Neural progenitor cell (in vitro differentiated cells): ENCODE measurements at regions not wholly inside any gene's neighbourhood (a gene's known extent, or its start where the extent isn't known, plus 50 kb on each side); places are given as distances from the start of the nearest gene placed in this dataset.
A peak's percentile ranks its signal among the peaks of the same experiment; 100 is the strongest.
"Not testable (repeated sequence)": the region's sequence is repeated elsewhere in the genome, so short reads cannot be mapped to it uniquely, and the experiment has no call there.

Experiments
- DNase-seq: peaks from one replicate; pipeline ENCODE4 v3.0.0-alpha.2; 2016; ENCODE audit warnings: low spot score
- H2AFZ ChIP-seq: fragments of 200-600 bp; sonication (generic); replicated peaks from 2 replicates; pipeline ENCODE4 v1.6.1; 2016; ENCODE audit warnings: antibody characterized with exemption
- H3F3A ChIP-seq: fragments of 200-600 bp; sonication (generic); 2 replicates; pipeline ENCODE4 v1.6.1; 2016; ENCODE audit warnings: antibody characterized with exemption, low read depth
- H3K27ac ChIP-seq: fragments of 200-600 bp; sonication (generic); 2 replicates; pipeline ENCODE4 v1.5.1; 2016; ENCODE audit warnings: mild to moderate bottlenecking
- H3K27me3 ChIP-seq: fragments of 200-600 bp; sonication (generic); 2 replicates; pipeline ENCODE4 v1.6.1; 2016; ENCODE audit warnings: mild to moderate bottlenecking, moderate library complexity
- H3K36me3 ChIP-seq: fragments of 200-600 bp; sonication (generic); 2 replicates; pipeline ENCODE4 v1.5.1; 2016
- H3K4me1 ChIP-seq: fragments of 200-600 bp; sonication (generic); 2 replicates; pipeline ENCODE4 v1.6.1; 2016; ENCODE audit warnings: mixed run types
- H3K4me2 ChIP-seq: fragments of 200-600 bp; sonication (generic); 2 replicates; pipeline ENCODE4 v1.6.1; 2016
- H3K4me3 ChIP-seq: fragments of 200-600 bp; sonication (generic); 2 replicates; pipeline ENCODE4 v1.5.1; 2016
- H3K79me2 ChIP-seq: fragments of 200-600 bp; sonication (generic); 2 replicates; pipeline ENCODE4 v1.6.1; 2016; ENCODE audit warnings: low read depth
- H3K9ac ChIP-seq: fragments of 200-600 bp; sonication (generic); 2 replicates; pipeline ENCODE4 v1.6.1; 2016
- H3K9me3 ChIP-seq: fragments of 200-600 bp; sonication (generic); 2 replicates; pipeline ENCODE4 v1.5.1; 2016; ENCODE audit warnings: low read depth
- H4K20me1 ChIP-seq: fragments of 200-600 bp; sonication (generic); 2 replicates; pipeline ENCODE4 v1.6.1; 2016; ENCODE audit warnings: low read depth
- H3K27ac Mint-ChIP-seq: 3 replicates; pipeline ENCODE4 v1.8.0; 2021; ENCODE audit warnings: mixed read lengths
- H3K27me3 Mint-ChIP-seq: 2 replicates; pipeline ENCODE4 v1.8.0; 2022; ENCODE audit warnings: low read depth, mild to moderate bottlenecking, inconsistent platforms, moderate library complexity, mixed read lengths; ENCODE audit not compliant: insufficient read depth
- H3K36me3 Mint-ChIP-seq: 3 replicates; pipeline ENCODE4 v1.8.0; 2021; ENCODE audit warnings: mixed read lengths
- H3K4me1 Mint-ChIP-seq: 3 replicates; pipeline ENCODE4 v1.8.0; 2021; ENCODE audit warnings: mixed read lengths
- H3K4me3 Mint-ChIP-seq: 3 replicates; pipeline ENCODE4 v1.8.0; 2021; ENCODE audit warnings: mild to moderate bottlenecking, moderate library complexity, mixed read lengths
- H3K9me3 Mint-ChIP-seq: 3 replicates; pipeline ENCODE4 v1.8.0; 2020; ENCODE audit warnings: mixed read lengths
- TF ChIP-seq, protein P1 (sequence below): fragments of 200-600 bp; sonication (generic); IDR thresholded peaks from 2 replicates; pipeline ENCODE4 v1.5.1; 2017; ENCODE audit warnings: antibody characterized with exemption, mild to moderate bottlenecking

DNA sequence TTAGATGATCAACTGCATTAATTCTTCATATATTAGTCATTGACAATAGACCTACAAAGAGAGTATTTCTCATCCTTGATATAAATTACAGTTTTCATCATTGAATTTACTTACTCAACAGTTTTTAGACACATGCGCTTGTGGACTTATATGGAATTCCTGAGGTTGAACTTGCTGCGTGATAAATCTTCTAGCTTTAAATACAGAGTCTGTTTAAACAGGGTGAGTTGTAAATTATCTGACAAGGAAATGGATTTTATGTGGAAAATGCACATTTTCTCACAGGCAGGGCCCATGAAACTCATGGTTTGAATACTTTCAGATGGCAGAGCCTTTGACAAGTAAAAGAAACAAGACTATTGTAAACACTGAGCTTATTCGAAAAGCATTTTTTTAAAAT lies 280.5 kb downstream of the SPATA31A6 start:
- not testable (repeated sequence) for H3K4me1 ChIP-seq, H3K4me3 ChIP-seq, H3K4me1 Mint-ChIP-seq, H3K27ac Mint-ChIP-seq, H3F3A ChIP-seq, H3K27ac ChIP-seq, H3K4me3 Mint-ChIP-seq, H4K20me1 ChIP-seq, H3K9ac ChIP-seq, H3K36me3 ChIP-seq, H3K4me2 ChIP-seq, H3K27me3 Mint-ChIP-seq, H3K9me3 ChIP-seq, H3K36me3 Mint-ChIP-seq, H3K9me3 Mint-ChIP-seq, H2AFZ ChIP-seq, H3K79me2 ChIP-seq, DNase-seq
- peaks cover 25% of the 10 kb centered on the region for H3K27me3 ChIP-seq

DNA sequence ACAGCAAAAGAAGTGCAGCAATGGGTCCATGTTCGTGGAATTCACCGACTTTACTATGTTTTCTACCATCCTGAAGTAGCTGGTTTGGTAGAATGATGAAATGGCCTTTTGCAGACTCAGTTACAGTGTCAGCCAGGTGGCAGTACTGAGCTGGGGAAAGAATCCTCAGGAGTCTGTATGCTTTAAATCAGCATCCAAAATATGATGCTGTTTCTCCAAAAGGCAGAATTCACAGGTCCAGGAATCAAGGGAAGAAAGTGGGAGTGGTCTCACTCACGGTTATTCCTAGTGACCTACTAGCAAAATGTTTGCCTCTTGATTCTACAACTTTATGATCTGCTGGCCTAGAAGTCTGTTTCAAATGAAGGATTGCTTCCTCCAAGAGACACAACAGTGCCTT lies 287.1 kb downstream of the SPATA31A6 start:
- not testable (repeated sequence) for H3K27me3 Mint-ChIP-seq, H3K9ac ChIP-seq, H3K9me3 ChIP-seq, H2AFZ ChIP-seq, H3K9me3 Mint-ChIP-seq, H3K4me1 ChIP-seq, H3K4me2 ChIP-seq, H3K4me1 Mint-ChIP-seq, H3K27me3 ChIP-seq, H4K20me1 ChIP-seq, H3K4me3 ChIP-seq, DNase-seq, H3K36me3 ChIP-seq, H3K79me2 ChIP-seq, H3K27ac ChIP-seq, H3K27ac Mint-ChIP-seq, H3K4me3 Mint-ChIP-seq, H3F3A ChIP-seq, H3K36me3 Mint-ChIP-seq
- TF ChIP-seq, protein P1, sequence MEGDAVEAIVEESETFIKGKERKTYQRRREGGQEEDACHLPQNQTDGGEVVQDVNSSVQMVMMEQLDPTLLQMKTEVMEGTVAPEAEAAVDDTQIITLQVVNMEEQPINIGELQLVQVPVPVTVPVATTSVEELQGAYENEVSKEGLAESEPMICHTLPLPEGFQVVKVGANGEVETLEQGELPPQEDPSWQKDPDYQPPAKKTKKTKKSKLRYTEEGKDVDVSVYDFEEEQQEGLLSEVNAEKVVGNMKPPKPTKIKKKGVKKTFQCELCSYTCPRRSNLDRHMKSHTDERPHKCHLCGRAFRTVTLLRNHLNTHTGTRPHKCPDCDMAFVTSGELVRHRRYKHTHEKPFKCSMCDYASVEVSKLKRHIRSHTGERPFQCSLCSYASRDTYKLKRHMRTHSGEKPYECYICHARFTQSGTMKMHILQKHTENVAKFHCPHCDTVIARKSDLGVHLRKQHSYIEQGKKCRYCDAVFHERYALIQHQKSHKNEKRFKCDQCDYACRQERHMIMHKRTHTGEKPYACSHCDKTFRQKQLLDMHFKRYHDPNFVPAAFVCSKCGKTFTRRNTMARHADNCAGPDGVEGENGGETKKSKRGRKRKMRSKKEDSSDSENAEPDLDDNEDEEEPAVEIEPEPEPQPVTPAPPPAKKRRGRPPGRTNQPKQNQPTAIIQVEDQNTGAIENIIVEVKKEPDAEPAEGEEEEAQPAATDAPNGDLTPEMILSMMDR: peak; percentile 52

DNA sequence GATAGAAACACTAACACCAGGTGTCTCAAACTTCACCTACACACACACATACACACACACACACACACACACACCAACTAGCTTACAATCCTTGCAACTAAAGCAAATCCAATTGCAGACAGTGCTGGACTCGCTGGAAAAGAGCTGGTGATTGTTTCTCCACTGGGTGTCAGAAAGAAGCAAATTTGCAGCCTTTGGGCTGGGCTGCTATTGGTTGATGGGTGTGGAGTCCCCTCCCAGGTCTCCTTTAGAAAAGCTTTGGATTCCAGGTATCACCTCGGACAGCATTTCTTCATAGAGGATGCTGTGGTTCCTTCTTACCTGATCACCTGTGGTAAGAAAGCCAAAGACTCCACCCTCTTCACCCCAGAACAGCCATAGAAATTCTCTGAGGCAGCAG lies 307.5 kb downstream of the SPATA31A6 start:
- not testable (repeated sequence) for H3K27ac Mint-ChIP-seq, H3K4me1 ChIP-seq

DNA sequence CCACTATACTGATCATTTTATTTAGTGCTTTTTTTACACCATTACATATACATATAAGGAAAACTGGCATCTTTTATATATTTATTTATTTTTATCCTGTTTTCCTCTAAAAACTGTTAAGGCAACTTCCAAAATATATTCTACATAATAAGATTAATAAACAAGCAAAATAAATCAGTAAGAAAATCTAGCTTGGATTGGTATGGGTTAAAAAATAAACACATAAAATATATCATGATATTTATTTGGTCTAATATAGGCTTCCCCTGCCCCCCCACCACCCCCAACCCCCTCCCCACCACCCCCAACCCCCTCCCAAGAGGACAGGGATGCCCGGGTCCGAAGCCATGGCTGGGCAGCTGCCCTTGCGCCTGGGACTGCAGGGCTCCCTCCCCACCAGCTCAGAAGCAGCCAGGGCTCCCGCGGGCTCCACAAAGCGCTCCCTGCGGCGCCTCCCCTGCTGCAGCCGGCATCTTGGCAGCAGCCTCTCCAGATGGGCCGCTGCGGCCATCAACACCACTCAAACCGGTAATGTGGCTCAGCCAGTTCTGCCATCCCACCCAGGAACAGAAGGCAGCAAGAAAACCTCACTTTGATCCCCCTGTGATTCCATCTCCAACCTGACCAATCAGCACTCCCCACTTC lies 319.3 kb downstream of the SPATA31A6 start:
- H3K4me3 Mint-ChIP-seq, H3K4me1 ChIP-seq, H2AFZ ChIP-seq, H3K79me2 ChIP-seq, H3K36me3 ChIP-seq, H3F3A ChIP-seq, H3K36me3 Mint-ChIP-seq, H3K9me3 ChIP-seq, H3K4me2 ChIP-seq, H3K4me3 ChIP-seq, H3K9me3 Mint-ChIP-seq, H3K9ac ChIP-seq, H3K27ac Mint-ChIP-seq, H3K4me1 Mint-ChIP-seq, H4K20me1 ChIP-seq, H3K27ac ChIP-seq, H3K27me3 Mint-ChIP-seq: not testable (repeated sequence)
- peaks cover 41% of the 10 kb centered on the region for H3K27me3 ChIP-seq
- DNase-seq: peak; percentile 21

More for the DNA sequence above, 307.5 kb downstream of the SPATA31A6 start:
- H3K4me1 Mint-ChIP-seq, H4K20me1 ChIP-seq, H3K9me3 Mint-ChIP-seq, H3K79me2 ChIP-seq, H3K9me3 ChIP-seq, H2AFZ ChIP-seq, H3K9ac ChIP-seq, H3K4me2 ChIP-seq, H3K36me3 ChIP-seq, H3K36me3 Mint-ChIP-seq, H3F3A ChIP-seq, H3K27ac ChIP-seq, DNase-seq, H3K4me3 ChIP-seq, H3K27me3 Mint-ChIP-seq, H3K4me3 Mint-ChIP-seq: not testable (repeated sequence)
- H3K27me3 ChIP-seq: peaks cover 30% of the 10 kb centered on the region

DNA sequence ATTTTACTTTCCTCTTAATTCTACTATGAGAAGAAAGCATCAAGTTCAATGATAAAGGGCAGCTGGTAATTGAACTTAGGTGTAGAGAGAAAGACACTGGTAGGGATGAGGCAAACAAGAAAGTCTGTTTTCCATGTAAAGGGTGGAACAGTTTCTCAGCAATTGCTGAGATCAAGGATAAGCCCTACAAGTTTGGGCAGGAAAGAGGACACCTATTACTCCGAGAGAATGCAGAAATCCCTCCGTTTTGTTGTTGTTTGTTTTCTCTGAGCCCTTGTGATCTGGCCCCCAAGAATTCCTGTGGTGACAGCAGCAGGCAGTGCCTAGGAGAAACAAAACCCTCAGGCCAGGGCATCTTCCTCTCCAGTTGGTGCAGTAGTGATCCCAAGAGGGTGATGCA lies 324.7 kb downstream of the SPATA31A6 start:
- H4K20me1 ChIP-seq, H3K36me3 Mint-ChIP-seq, H3K27ac ChIP-seq, H3K27ac Mint-ChIP-seq, H3K4me3 ChIP-seq, H3K4me1 ChIP-seq, H2AFZ ChIP-seq, H3K9me3 Mint-ChIP-seq, H3K9ac ChIP-seq, H3K4me3 Mint-ChIP-seq, H3K79me2 ChIP-seq, H3K4me2 ChIP-seq, H3K27me3 Mint-ChIP-seq, H3F3A ChIP-seq, H3K36me3 ChIP-seq, H3K9me3 ChIP-seq, DNase-seq, H3K4me1 Mint-ChIP-seq: not testable (repeated sequence)
- H3K27me3 ChIP-seq: peaks cover 29% of the 10 kb centered on the region

DNA sequence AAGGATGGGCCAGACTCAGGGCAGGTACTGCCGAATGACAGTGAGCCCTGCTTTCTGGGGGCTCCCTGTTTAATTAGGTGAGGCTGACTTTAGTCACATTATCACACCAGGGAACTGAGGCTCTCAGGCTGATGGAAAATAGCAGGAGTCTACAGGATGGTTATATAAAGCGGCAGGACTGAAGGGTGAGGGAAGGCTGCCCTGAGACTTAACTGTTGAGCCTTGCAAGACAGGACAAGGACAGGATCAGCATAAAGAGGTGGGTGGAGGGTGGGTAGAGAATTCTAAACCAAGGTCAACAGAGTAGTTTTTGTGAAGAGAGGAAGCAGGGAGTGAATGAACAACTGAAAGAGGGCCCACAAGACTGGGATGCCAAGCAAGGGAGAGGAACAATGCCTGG lies 330.1 kb downstream of the SPATA31A6 start:
- not testable (repeated sequence) for H3K27me3 ChIP-seq, H3K36me3 ChIP-seq, H2AFZ ChIP-seq, H4K20me1 ChIP-seq, H3F3A ChIP-seq, H3K9me3 ChIP-seq, H3K79me2 ChIP-seq, DNase-seq, H3K4me1 ChIP-seq, H3K9ac ChIP-seq, H3K27me3 Mint-ChIP-seq, H3K4me2 ChIP-seq, H3K9me3 Mint-ChIP-seq, H3K27ac ChIP-seq, H3K4me3 Mint-ChIP-seq, H3K4me1 Mint-ChIP-seq, H3K36me3 Mint-ChIP-seq, H3K27ac Mint-ChIP-seq, H3K4me3 ChIP-seq

DNA sequence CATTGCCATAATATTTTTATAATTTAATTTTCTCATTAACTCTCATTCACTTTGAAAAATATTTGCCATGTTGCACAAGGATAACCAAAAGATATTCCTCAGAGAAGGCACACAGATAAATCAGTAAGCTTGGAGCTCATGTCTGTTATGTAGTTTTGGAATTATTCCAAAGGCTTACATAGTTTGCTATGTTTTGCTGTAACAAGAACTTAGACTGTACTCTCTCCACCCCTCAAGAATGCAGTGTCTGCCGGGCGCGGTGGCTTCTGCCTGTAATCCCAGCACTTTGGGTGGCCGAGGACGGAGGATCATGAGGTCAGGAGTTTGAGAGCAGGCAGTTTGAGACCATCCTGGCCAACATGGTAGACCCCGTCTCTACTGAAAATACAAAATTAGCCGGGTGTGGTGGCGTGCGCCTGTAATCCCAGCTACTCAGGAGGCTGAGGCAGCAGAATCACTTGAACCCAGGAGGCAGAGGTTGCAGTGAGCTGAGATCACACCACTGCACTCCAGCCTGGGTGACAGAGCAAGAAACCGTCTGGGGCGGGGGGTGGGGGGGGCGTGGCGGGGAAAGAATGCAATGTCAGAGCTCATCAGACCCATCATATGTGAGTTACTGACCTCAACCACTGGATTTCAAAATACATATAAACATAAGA lies 351.0 kb downstream of the SPATA31A6 start:
- H3K9me3 Mint-ChIP-seq, H4K20me1 ChIP-seq: not testable (repeated sequence)

More for the DNA sequence above, 351.0 kb downstream of the SPATA31A6 start:
- not testable (repeated sequence) for H3K27ac ChIP-seq, H3K36me3 ChIP-seq, H3K4me1 ChIP-seq, H3K4me1 Mint-ChIP-seq, H3K79me2 ChIP-seq, H3F3A ChIP-seq, H3K36me3 Mint-ChIP-seq, H3K4me3 Mint-ChIP-seq, H3K27me3 Mint-ChIP-seq, H3K27ac Mint-ChIP-seq, H3K9me3 ChIP-seq, H2AFZ ChIP-seq, DNase-seq, H3K4me3 ChIP-seq, H3K9ac ChIP-seq, H3K4me2 ChIP-seq, H3K27me3 ChIP-seq
